ENCODE measurements at regions not wholly inside any gene's neighbourhood (a gene's known extent, or its start where the extent isn't known, plus 50 kb on each side); places are given as distances from the start of the nearest gene placed in this dataset.

- TF ChIP-seq POLR2AphosphoS5 (IDR thresholded peaks at IDR 0.05; ENCODE audit: borderline replicate concordance, low read depth, low read length) (no peak), EZH2 (IDR thresholded peaks at IDR 0.05) (no peak)
Observed at GRCh38 chr1:198970916-198971315, 332.1 kb downstream of the PTPRC start.

Data from SK-N-MC (cell line).